MG63 (cell line): ENCODE measurements at regions not wholly inside any gene's neighbourhood (a gene's known extent, or its start where the extent isn't known, plus 50 kb on each side); places are given as distances from the start of the nearest gene placed in this dataset.

ENCODE experiments used
- DNase-seq: peaks from one replicate; pipeline ENCODE4 v3.0.0-alpha.2; 2020
- H3K27me3 ChIP-seq: fragments of 250-450 bp; sonication (Bioruptor Pico); 2 replicates; pipeline ENCODE4 v1.5.1; 2020; ENCODE audit warnings: mild to moderate bottlenecking, moderate library complexity
- H3K36me3 ChIP-seq: fragments of 250-450 bp; sonication (Bioruptor Pico); 2 replicates; pipeline ENCODE4 v1.5.1; 2020; ENCODE audit warnings: mild to moderate bottlenecking, moderate library complexity
- H3K4me3 ChIP-seq: fragments of 250-450 bp; sonication (Bioruptor Pico); 2 replicates; pipeline ENCODE4 v1.5.1; 2020; ENCODE audit warnings: mild to moderate bottlenecking, moderate library complexity
- H3K9me3 ChIP-seq: fragments of 250-450 bp; sonication (Bioruptor Pico); 2 replicates; pipeline ENCODE4 v1.5.1; 2020; ENCODE audit warnings: mild to moderate bottlenecking, moderate library complexity

DNA sequence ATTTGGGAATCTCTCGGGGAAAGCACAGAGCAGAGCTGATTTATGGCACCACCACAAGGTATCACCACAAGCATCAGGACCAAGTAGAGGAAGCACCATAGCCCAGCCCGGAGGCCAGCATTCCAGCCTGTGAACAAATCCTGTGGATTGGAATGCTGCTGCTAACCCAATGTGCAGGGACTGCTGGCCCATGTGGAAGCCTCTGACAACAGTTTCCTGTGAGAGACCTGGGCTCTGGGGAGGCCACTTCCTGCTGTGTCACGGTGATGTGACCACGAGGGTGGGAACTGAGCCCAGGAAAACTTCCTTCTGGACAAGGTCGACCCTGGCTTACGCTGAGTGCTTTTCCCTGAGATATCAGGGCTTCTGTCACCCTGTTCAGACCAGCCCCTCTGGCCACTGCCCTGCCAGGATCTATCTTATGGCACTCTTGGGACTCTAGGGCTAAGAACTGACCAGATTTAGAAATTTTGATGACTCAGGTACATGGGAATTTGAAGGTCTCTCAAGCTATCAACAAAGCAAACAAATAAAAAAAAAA lies 88.3 kb upstream of the NGF start:
- H3K9me3 ChIP-seq = no peaks in the 10 kb centered on the region
- H3K36me3 ChIP-seq = no peaks in the 10 kb centered on the region
- H3K4me3 ChIP-seq = no peak overlapping the region
- no peaks in the 10 kb centered on the region for H3K27me3 ChIP-seq
- peak; percentile 86 for DNase-seq

DNA sequence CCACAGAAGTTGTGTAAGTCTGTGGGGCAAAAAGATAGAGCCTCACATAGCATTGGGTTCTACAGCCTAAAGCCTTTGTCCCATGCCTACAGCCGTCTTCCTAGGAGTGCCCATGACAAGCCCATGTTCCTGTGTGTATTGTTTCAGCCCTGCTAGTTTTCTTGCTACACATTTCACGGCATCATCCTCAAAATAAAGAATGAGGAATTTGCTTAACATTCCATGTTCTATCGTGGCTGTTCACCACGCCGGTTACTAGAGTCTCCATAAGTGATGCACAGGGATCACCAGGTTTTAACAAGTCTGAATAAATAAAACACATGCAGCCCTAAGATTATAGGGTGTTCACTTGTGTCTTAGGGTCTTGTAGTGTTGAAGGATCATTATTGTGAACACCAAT lies 87.4 kb upstream of the NGF start:
- DNase-seq = no peak
- no peak overlapping the region for H3K4me3 ChIP-seq
- no peaks in the 10 kb centered on the region for H3K9me3 ChIP-seq
- H3K27me3 ChIP-seq = no peaks in the 10 kb centered on the region
- H3K36me3 ChIP-seq = no peaks in the 10 kb centered on the region

GRCh38 chr1:115423776-115424175 lies 85.7 kb upstream of the NGF start:
- H3K27me3 ChIP-seq = no peaks in the 10 kb centered on the region
- H3K4me3 ChIP-seq = no peak overlapping the region
- H3K9me3 ChIP-seq = no peaks in the 10 kb centered on the region
- no peak for DNase-seq
- H3K36me3 ChIP-seq = no peaks in the 10 kb centered on the region

GRCh38 chr1:115419571-115419970 lies 81.5 kb upstream of the NGF start:
- no peak for DNase-seq
- no peaks in the 10 kb centered on the region for H3K27me3 ChIP-seq
- H3K9me3 ChIP-seq = peaks cover 4% of the 10 kb centered on the region; the same call in 1 of the 2 replicates
- no peaks in the 10 kb centered on the region for H3K36me3 ChIP-seq
- no peak overlapping the region for H3K4me3 ChIP-seq

DNA sequence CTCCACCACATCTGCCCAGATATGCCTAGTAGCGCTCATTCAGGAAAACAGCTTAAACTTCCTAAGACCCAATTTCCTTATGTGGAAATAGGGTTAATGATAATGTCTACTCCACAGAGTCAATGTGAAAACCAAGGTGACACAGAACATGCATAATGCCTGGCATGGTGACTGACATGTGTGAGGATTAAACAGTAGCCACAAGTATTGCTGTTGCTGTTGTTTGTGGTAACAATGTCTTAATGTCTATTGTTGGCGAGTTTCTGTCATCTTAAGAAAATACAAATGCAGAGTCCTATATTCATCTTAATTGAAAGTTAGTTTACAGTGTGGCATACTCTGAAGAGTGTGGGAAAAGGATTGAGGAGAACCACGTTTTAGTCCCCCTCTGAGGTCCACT lies 75.6 kb upstream of the NGF start:
- H3K27me3 ChIP-seq = no peaks in the 10 kb centered on the region
- H3K36me3 ChIP-seq = no peaks in the 10 kb centered on the region
- no peak overlapping the region for H3K4me3 ChIP-seq
- no peak for DNase-seq
- H3K9me3 ChIP-seq = peaks cover 4% of the 10 kb centered on the region; the same call in 1 of the 2 replicates

- DNase-seq = no peak
- Histone ChIP-seq H3K27me3 (no peaks in the 10 kb centered on the region), H3K9me3 (peaks cover 4% of the 10 kb centered on the region; the same call in 1 of the 2 replicates), H3K4me3 (no peak overlapping the region), H3K36me3 (no peaks in the 10 kb centered on the region)
Observed at GRCh38 chr1:115413208-115413607, 75.2 kb upstream of the NGF start.

- H3K27me3 ChIP-seq = no peaks in the 10 kb centered on the region
- DNase-seq = no peak
Observed at GRCh38 chr1:115412733-115413132, 74.7 kb upstream of the NGF start.

DNA sequence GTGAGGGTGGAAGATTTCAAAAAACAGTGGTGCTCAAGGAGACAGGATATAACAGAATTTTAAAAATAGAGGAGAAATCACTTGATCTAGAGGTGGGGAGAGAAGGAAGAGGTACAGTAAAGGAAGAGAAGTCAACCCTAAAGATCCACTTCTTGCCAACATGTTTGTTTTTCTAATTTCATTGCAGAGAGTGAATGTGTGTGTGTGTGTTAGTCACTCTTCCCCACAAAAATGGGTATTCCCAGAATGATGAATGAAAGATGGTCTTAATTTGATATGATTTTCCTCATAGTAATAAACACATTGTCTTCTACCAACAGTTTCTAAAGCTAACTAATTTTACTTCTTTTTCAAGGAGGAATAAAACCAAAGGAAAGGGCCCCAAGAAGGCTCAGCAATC lies 74.2 kb upstream of the NGF start:
- no peak for DNase-seq
- Histone ChIP-seq H3K36me3 (no peaks in the 10 kb centered on the region), H3K9me3 (no peaks in the 10 kb centered on the region; the same call in 1 of the 2 replicates), H3K4me3 (no peak overlapping the region), H3K27me3 (no peaks in the 10 kb centered on the region)

More at GRCh38 chr1:115412733-115413132, 74.7 kb upstream of the NGF start:
- Histone ChIP-seq H3K36me3 (no peaks in the 10 kb centered on the region), H3K4me3 (no peak overlapping the region), H3K9me3 (peaks cover 4% of the 10 kb centered on the region; the same call in 1 of the 2 replicates)

DNA sequence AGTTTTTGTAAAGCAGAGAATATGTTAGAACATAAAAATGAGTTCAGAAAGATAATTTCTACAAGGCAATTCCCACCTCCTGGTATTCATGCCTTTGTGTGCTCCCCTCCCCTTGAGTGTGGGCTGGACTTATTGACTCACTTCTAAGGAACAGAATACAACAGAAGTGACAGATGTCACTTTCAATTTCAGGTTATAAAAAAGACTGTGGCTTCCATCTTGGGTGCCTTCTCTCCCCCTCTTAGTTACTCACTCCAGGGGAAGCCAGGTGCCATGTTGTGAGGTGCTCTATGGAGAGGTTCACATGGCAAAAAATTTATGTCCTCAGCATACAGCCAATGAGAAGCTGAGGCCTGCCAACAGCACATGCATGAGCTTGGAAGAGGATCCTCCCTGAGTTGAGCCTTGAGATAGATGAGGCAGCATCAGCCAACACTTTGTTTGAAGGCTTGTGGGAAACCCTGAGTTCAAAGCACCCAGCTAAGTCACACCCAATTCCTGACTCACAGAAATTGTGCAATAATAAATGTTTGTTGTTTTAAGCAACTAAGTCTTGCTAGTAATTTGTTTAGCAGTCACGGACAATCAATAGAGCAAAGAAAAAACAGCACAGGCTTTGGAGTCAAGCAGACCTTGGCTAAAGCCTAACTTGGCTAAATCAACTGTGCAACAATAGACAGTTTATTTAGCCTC lies 73.5 kb upstream of the NGF start:
- Histone ChIP-seq H3K4me3 (no peak overlapping the region), H3K36me3 (no peaks in the 10 kb centered on the region), H3K27me3 (no peaks in the 10 kb centered on the region), H3K9me3 (peaks cover 6% of the 10 kb centered on the region; the same call in 1 of the 2 replicates)
- peak; percentile 63 for DNase-seq

DNA sequence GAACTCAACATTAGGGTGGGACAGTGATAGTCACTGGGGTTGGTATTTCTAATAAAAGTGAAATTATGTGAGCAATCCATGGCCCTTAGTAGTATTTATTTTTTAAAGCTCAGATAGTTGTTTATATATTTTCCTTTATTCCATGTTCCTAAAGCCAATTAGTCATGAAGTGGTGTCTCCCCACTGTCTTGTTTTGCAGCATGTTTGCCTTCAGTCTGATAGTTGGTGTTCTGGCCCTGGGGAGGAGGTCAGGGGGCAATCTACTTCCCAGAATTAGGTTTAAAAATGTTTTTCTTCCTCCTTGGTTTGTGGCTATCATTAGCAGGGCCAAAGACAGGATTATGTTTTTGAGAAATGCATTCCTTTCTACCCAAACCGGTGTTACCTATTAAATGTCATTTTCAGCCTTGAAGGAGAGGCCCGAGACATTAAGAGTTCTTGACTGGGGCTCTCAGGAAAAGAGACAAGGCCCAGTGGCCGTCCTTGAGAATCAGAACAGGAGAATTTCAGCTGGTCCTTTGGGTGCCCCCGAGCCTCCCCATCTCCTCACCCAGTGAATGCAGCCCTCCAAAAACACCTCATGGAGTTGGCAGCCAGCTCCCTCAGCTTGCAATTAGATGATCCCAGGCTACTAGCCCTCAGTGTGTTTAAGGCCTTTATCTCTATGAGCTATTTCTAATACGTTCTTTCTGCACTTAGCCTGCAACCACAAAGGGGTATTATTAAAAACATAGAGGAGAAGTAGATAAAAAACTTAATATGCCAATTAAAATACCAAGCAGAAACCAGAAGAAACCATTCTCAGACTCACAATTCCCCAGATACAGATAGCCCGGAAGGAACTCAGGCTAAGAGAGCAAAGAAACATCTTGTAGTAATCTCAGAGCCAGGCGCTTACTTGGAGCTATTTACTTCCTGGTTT lies 71.3 kb upstream of the NGF start:
- Histone ChIP-seq H3K27me3 (no peaks in the 10 kb centered on the region), H3K4me3 (no peak overlapping the region), H3K36me3 (no peaks in the 10 kb centered on the region), H3K9me3 (peaks cover 18% of the 10 kb centered on the region)
- DNase-seq = peak; percentile 38

GRCh38 chr1:115408533-115408932 lies 70.5 kb upstream of the NGF start:
- Histone ChIP-seq H3K9me3 (peaks cover 18% of the 10 kb centered on the region), H3K36me3 (no peaks in the 10 kb centered on the region), H3K4me3 (no peak overlapping the region), H3K27me3 (no peaks in the 10 kb centered on the region)
- no peak for DNase-seq

GRCh38 chr1:115404911-115405310 lies 66.9 kb upstream of the NGF start:
- Histone ChIP-seq H3K27me3 (no peaks in the 10 kb centered on the region), H3K4me3 (no peak overlapping the region), H3K36me3 (no peaks in the 10 kb centered on the region), H3K9me3 (peaks cover 18% of the 10 kb centered on the region)
- DNase-seq = no peak

- peak; percentile 94 for DNase-seq
- Histone ChIP-seq H3K27me3 (no peaks in the 10 kb centered on the region), H3K4me3 (no peak overlapping the region), H3K36me3 (no peaks in the 10 kb centered on the region), H3K9me3 (peaks cover 18% of the 10 kb centered on the region)
Observed at GRCh38 chr1:115402753-115403184, 64.7 kb upstream of the NGF start.

DNA sequence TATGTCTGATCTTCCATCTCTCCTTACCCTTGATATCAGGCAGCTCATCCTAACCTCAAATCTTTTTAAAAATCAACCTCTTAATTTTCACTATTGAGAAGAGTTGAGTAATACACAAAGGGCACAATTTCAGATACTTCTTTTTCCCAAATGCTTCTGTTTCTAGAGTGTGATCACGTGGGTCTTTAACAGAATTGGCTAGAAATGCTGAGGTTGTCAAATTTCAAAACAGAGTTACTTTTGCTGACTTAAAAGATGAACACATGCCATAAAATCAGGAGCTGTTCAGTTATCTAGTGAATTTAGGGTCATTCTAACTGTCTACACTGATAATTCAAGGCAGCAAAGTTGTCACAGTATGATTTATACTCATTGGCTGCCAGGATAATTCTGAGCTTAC lies 63.6 kb upstream of the NGF start:
- Histone ChIP-seq H3K4me3 (no peak overlapping the region), H3K36me3 (no peaks in the 10 kb centered on the region), H3K27me3 (no peaks in the 10 kb centered on the region; the same call in 1 of the 2 replicates), H3K9me3 (peaks cover 13% of the 10 kb centered on the region)
- DNase-seq = no peak

GRCh38 chr1:115400891-115401290 lies 62.8 kb upstream of the NGF start:
- H3K27me3 ChIP-seq = no peaks in the 10 kb centered on the region; the same call in 1 of the 2 replicates
- no peak overlapping the region for H3K4me3 ChIP-seq
- H3K36me3 ChIP-seq = no peaks in the 10 kb centered on the region
- no peak for DNase-seq
- H3K9me3 ChIP-seq = peaks cover 11% of the 10 kb centered on the region

- Histone ChIP-seq H3K9me3 (peaks cover 7% of the 10 kb centered on the region), H3K27me3 (no peaks in the 10 kb centered on the region; the same call in 1 of the 2 replicates), H3K4me3 (no peak overlapping the region), H3K36me3 (no peaks in the 10 kb centered on the region)
- DNase-seq = no peak
Observed at GRCh38 chr1:115400426-115400825, 62.4 kb upstream of the NGF start.

GRCh38 chr1:115398745-115399144 lies 60.7 kb upstream of the NGF start:
- Histone ChIP-seq H3K9me3 (peaks cover 6% of the 10 kb centered on the region; the same call in 1 of the 2 replicates), H3K27me3 (no peaks in the 10 kb centered on the region; the same call in 1 of the 2 replicates), H3K4me3 (no peak overlapping the region), H3K36me3 (no peaks in the 10 kb centered on the region)
- no peak for DNase-seq
